ENCODE measurements at regions not wholly inside any gene's neighbourhood (a gene's known extent, or its start where the extent isn't known, plus 50 kb on each side); places are given as distances from the start of the nearest gene placed in this dataset.
"Not testable (repeated sequence)": the region's sequence is repeated elsewhere in the genome, so short reads cannot be mapped to it uniquely, and the experiment has no call there.

DNA sequence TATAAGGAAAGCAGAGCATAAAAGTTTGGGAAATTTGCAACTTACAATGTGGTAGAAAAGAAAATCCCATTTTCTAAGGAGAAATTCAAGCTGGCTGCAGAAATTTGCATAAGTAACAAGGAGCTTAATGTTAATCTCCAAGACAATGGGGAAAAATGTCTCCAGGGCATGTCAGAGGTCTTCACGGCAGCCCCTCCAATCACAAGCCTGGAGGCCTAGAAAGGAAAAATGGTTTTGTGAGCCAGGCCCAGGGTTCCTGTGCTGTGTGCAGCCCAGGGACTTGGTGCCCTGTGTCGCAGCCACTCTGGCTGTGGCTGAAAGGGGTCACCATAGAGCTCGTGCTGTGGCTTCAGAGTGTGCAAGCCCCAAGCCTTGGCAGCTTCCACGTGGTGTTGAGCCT is 403.3 kb upstream of the NOX3 start:
- TF ChIP-seq POLR2A (IDR thresholded peaks at IDR 0.05): not testable (repeated sequence)
- TF ChIP-seq, protein P1, sequence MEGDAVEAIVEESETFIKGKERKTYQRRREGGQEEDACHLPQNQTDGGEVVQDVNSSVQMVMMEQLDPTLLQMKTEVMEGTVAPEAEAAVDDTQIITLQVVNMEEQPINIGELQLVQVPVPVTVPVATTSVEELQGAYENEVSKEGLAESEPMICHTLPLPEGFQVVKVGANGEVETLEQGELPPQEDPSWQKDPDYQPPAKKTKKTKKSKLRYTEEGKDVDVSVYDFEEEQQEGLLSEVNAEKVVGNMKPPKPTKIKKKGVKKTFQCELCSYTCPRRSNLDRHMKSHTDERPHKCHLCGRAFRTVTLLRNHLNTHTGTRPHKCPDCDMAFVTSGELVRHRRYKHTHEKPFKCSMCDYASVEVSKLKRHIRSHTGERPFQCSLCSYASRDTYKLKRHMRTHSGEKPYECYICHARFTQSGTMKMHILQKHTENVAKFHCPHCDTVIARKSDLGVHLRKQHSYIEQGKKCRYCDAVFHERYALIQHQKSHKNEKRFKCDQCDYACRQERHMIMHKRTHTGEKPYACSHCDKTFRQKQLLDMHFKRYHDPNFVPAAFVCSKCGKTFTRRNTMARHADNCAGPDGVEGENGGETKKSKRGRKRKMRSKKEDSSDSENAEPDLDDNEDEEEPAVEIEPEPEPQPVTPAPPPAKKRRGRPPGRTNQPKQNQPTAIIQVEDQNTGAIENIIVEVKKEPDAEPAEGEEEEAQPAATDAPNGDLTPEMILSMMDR (IDR thresholded peaks at IDR 0.05): not testable (repeated sequence)

Data from sigmoid colon (tissue), 3 donors.